ENCODE measurements at regions not wholly inside any gene's neighbourhood (a gene's known extent, or its start where the extent isn't known, plus 50 kb on each side); places are given as distances from the start of the nearest gene placed in this dataset.
"Not testable (repeated sequence)": the region's sequence is repeated elsewhere in the genome, so short reads cannot be mapped to it uniquely, and the experiment has no call there.

DNA sequence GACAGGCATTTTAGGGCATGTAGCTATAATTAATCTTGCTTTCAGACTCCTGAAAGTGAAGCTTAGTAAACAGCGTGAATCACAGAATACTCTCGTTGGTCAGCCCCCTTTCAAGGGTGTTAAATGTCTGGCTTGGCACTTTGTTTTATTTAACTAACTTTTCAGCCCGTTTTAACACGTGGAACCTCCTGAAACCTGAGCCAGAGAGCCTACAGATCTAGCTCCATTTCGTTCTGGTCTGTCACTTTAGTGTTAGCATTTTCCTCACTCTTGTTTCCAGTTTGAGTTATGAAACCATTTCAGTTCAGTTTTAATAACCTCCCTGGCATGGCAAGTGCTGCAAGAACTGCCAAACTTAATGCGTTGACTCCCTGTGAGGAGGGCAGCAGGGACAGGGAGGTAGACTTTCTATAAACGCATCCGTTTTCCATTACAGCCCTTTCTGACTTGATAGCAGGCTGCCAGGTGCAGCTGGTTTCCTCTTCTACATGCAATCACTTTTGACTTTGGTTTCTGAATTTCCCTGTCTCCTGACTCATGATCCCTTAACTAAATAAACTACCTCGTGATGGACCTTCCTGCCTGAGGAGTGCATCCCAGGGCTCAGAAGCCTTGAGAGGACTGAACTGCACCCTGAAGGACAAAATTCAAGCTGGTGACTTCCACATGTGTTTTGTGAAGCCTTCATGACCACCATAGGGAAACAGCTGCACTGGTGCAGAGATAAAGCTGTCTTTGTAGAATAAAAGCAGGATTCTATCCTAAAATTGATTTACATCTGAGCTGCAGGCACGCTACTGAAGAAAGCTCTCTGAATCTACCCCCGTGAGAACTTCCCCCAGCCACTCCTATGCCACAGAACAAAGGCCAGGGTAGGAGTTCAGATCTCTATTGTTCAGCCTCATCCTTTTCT lies 192.6 kb downstream of the DLEU7 start:
- TF ChIP-seq, protein P1, sequence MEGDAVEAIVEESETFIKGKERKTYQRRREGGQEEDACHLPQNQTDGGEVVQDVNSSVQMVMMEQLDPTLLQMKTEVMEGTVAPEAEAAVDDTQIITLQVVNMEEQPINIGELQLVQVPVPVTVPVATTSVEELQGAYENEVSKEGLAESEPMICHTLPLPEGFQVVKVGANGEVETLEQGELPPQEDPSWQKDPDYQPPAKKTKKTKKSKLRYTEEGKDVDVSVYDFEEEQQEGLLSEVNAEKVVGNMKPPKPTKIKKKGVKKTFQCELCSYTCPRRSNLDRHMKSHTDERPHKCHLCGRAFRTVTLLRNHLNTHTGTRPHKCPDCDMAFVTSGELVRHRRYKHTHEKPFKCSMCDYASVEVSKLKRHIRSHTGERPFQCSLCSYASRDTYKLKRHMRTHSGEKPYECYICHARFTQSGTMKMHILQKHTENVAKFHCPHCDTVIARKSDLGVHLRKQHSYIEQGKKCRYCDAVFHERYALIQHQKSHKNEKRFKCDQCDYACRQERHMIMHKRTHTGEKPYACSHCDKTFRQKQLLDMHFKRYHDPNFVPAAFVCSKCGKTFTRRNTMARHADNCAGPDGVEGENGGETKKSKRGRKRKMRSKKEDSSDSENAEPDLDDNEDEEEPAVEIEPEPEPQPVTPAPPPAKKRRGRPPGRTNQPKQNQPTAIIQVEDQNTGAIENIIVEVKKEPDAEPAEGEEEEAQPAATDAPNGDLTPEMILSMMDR (conservative IDR thresholded peaks at IDR 0.05) = no peak
- no peak overlapping the region for H3K27ac ChIP-seq

DNA sequence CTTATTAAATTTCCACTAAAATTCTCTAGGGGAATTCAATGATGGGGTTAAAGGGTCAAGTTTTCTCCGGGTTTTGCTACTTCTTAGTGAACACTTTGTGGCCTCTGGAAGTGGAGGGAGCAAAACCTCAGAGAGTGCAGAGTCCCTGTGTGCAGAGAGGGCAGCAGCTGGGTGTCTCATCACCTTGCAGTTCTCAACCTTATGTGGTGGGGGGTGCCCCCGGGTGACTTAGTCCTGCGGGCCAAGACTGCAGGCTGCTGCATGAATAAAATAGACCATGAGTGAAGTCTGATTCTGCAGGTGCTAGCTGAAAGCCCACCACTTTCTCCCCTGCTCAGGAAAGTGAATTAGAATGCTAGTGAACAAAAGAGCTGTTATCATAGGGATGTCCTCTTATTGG lies 191.6 kb downstream of the DLEU7 start:
- no peak overlapping the region for H3K27ac ChIP-seq
- TF ChIP-seq, protein P1 (conservative IDR thresholded peaks at IDR 0.05) = no peak

GRCh38 chr13:50654331-50654730 lies 189.2 kb downstream of the DLEU7 start:
- no peak overlapping the region for H3K27ac ChIP-seq
- TF ChIP-seq, protein P1 (conservative IDR thresholded peaks at IDR 0.05) = no peak

DNA sequence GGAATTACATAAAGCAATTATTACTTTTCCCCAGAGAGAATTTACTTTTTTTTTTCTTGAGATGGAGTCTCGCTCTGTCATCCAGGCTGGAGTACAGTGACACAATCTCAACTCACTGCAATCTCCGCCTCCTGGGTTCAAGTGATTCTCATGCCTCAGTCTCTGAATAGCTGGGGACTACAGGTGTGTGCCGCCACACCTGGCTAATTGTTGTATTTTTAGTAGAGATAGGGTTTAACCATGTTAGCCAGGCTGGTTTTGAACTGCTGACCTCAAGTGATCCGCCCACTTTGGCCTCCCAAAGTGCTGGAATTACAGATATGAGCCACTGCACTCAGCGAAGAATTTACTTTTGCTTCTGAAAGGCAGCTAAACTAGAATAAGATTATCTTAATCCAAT lies 181.6 kb downstream of the DLEU7 start:
- H3K27ac ChIP-seq = not testable (repeated sequence)

GRCh38 chr13:50664951-50665350 lies 178.5 kb downstream of the DLEU7 start:
- H3K27ac ChIP-seq = no peak overlapping the region
- TF ChIP-seq, protein P1 (conservative IDR thresholded peaks at IDR 0.05) = no peak

DNA sequence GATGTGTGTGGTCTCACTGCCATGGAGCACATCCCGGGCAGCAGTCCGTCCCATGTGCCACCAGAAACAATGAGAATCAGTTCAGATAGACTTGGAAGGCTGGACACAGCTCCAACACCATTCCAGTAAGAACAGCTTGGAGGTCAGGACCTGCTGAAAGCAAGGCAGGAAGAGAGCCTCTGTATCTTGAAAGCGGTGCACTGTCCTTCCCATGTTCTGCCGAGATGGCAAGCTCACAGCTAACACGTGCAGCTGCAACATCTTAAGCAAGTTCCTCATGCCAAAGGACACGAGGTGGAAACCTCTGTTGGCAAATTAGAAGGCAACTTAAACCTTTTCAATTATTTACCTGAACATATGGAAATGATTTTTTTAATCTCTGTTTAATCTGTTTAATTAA lies 175.4 kb downstream of the DLEU7 start:
- TF ChIP-seq, protein P1 (conservative IDR thresholded peaks at IDR 0.05) = no peak
- no peak overlapping the region for H3K27ac ChIP-seq

DNA sequence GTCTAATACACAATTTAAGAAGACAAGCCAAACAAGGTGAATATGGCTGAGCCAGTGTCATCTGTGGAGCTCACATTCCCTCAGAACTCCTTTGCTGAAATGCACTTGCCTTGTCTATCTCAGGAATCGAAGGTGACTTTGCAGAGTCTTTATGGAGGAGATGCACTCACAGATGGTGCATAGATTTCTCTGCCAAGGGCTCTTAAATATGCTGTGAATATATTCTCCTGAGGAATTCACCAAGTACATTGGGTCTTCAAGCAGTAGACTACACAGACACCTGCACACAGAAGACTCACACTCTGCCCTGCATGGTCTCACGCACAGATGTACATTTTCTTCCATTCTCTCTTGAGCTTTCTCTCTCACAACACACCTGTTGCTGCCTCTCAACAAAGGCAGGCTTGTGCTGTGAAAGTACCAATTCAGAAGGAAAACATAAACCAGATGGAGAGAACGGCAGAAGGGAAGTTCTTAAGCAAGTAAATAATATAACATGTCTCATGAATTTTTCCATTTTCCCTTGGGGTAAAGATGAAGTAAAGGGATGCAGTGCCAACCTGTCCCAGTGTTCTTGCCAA lies 174.7 kb downstream of the DLEU7 start:
- TF ChIP-seq, protein P1 (conservative IDR thresholded peaks at IDR 0.05) = no peak
- no peak overlapping the region for H3K27ac ChIP-seq

DNA sequence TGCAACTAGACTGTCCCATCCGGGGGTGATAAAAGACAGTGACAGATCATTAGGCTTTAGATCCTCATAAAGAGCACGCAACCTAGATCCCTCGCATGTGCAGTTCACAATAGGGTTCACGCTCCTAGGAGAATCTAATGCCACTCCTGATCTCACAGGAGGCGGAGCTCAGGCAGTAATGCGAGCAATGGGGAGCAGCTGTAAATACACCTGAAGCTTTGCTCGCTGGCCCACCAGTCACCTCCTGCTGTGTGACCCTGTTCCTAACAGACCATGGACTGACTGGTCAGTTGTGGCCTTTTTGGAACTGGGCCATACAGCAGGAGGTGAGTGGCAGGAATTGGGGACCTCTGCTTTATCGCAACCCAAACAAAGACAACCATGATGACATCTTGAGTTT lies 173.2 kb downstream of the DLEU7 start:
- TF ChIP-seq, protein P1 (conservative IDR thresholded peaks at IDR 0.05) = no peak
- no peak overlapping the region for H3K27ac ChIP-seq
